ENCODE measurements at regions not wholly inside any gene's neighbourhood (a gene's known extent, or its start where the extent isn't known, plus 50 kb on each side); places are given as distances from the start of the nearest gene placed in this dataset.
"Not testable (repeated sequence)": the region's sequence is repeated elsewhere in the genome, so short reads cannot be mapped to it uniquely, and the experiment has no call there.

DNA sequence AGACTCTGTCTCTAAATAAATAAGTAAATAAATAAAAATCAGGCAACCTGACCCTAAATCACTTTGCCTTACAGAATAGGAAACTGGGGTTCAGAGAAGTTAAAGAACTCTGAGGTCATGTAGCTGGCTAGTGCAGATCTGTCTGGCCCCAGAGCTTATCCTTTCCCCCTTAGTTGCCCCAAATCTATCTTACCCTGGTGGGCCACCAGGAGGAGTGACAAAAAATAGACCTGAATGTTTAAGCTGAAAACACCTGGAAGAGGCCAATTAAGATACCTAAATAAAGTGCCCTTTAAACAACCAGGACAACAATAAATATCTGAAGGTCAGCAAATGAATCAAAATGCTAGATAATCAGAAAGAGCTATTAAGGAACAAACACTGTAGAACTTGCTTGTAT lies 59.7 kb downstream of the TEX35 start:
- DNase-seq: no peak

DNA sequence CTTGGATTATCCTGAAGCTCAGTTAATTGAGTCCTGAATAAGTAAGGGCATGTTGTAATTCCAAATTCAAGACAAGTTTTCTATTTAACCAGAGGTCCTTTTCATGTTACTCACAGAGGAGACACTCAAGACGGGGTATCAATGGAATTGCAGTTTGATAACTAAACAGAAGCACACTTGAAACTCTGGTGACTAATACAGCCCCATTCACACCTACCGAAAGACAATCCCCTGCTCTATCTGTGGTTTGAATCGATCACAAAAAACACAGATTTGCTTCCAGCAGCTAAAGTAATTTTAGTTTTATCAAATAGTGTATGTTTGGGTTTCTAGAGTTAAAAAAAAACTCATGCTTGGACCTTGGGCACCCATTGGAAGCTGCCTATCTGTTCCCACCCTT lies 60.4 kb downstream of the TEX35 start:
- no peak for DNase-seq

DNA sequence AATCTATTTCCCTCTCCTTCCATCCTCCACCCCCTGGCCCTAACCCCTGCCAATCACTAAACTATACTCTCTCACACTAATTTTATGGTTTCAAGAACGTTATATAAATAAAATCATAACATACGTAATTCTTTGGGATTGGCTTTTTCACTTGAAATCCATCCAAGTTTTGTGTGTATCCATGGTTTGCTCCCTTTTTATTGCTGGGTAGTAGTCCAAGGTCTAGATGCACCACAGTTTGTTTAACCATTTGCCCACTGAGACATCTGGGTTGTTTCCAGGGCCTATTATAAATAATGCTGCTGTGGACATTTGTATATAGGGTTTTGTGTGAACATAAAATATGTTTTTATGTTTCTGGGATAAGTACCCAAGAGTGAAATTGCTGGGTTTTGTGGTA lies 61.4 kb downstream of the TEX35 start:
- no peak for DNase-seq

DNA sequence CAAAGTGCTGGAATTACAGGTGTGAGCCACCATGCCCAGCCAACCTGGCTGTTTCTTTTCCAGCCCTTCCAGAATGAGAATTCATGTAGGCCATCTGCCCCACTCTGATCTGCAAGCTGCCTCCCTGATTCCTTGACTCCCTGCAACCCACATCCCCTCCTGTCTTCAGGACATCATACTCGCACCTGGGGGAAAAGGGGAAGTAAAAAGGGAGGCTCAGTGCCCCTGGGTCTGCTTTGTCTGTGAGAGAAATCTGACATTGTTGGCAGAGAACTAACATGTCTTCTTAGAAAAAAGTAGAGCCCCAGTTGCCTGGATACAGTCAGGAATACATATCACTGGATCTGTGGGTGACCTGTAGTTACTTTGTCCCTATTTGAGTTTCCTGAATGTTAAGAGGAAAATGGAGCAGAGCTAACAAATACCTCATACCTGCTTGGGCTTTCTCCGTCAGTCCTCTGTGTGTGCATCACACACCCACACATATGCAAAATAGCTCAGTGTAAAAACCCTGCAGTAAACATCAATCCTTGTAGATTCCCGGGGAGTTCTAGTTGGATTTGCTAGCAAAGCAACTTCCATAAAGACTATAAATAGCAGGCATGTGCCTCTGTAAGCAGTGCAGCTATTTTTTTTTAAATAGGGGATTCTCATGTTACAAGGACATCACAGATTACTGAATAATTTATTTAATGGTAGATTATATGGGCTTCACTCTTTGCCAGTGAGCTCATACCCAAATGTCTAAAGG lies 62.9 kb downstream of the TEX35 start:
- no peak for DNase-seq

DNA sequence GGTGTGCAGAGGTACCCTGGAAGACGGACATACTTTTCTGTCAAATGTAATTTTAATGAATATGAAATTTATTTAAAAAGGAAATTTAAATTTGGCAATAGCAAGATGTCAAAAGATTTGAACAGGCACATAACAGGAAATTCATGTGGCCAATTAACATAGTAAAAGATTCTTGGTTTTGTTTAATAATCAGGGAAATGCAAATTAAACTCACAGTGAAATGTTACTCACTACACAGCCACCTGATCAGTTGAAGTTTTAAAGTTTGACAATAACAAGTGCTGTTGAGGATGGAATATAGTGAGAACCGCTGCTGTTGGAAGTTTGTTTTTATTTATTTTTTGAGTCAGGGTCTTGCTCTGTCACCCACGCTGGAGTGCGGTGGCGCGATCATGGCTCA lies 63.9 kb downstream of the TEX35 start:
- no peak for DNase-seq

DNA sequence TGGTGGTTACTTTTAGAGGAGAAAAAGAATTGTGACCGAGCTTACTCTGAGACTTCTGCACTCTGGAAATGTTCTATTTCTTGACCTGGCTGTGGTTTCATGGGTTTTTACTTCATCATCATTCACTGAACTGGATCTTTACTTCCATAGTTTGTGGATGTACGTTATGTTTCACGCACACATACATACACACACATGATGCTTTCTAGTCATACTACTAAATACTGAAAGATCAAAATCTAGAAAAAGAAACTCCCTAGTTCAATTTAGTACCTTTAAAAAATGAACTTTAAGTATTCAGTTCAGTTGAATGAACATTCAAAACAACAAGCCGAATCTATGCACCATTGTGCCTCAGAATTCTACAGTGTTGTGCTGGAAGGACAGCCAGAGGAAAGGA lies 65.0 kb downstream of the TEX35 start:
- DNase-seq: no peak

DNA sequence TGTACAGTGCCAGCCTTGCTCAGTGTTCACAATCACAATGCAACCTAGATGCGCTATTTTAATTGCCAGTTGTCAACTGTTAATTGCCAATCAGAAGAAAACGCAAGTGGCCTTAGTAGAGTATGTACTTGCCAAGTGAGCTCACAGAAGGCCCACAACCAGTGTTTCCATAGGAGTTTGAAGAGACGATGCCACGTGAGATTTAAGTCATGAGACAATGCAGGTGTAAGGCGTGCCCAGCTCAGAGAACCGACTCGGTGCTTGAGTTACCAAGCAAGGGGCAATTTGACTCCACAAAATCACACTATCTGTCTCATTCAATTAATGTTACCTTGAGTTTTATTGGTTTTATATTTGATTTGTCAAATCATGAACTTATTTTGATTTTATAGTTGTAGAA lies 65.6 kb downstream of the TEX35 start:
- DNase-seq: no peak

DNA sequence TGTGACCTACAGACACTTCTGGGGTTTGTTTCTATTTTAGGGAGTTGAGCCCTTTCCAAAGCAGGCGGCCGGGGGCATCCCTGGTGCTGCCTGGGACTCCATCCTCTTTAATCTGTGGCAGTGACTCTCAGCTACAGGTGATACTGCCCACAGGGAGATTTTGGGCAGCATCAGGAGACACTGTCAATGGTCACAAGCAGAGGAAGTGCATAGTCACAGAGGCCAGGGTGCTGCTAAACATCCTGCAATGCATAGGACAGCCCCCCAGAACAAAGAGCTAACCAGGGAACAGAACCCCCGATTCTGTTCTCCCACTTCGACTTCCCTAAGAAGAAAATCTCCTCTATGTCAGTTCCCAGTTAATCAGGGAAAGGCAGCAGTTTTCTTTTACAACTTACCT lies 66.2 kb downstream of the TEX35 start:
- DNase-seq: no peak

DNA sequence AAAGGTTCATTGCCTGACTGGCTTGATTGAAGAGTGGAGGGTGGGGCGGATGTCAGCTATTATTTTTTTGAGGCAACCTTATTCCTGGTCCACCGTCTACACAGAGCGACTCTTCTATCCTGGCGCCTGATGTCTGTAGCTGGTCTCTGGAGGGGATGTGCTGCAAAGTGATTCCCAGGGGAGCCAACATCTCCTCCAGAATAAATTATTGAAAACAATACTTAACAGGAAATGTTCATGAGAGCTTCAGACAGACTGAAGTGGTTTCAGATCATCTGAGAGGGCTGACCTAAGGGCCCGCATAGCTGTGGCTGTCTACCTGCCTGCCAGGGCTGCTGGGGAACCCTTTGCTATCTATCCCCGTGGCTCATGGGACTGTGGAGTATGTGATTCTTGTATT lies 66.7 kb downstream of the TEX35 start:
- DNase-seq: no peak

DNA sequence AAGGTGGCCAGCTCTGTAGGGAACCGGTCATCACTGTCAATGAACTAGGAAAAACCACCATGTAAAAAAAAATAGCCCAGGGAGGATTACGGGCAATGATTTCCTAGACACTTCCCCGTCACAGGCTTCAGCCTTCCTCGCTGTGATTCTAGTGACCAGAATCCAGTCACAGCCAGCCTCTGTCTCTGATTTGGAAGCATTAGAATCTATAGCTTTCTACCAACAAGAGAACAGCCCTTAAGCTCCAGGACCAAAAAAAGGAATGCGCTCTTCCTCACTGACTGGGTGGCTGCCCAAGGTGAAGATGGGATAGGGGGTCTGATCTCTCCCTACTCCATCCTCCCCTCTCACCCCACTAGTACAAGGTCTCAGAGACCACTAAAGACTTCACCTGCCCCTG lies 67.2 kb downstream of the TEX35 start:
- no peak for DNase-seq

DNA sequence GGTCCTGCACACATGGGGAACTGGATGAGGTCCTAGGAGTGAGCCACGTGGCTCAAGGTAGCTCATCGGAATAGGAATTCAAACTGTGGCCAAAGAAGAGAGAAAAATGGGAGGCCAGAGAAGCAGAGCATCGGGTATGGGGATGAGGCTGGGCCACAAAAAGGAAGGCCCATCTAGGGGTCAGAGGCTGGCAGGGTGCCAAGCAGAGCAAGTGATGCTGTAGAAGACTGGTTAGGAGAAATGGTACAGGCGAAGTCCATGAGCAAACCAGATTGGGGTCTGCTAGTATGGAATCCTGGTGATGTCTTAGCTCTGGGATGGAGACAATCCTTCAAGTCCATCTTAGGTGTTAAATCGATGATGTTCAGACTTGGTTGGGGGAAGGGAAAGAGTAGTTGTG lies 68.0 kb downstream of the TEX35 start:
- DNase-seq: no peak

DNA sequence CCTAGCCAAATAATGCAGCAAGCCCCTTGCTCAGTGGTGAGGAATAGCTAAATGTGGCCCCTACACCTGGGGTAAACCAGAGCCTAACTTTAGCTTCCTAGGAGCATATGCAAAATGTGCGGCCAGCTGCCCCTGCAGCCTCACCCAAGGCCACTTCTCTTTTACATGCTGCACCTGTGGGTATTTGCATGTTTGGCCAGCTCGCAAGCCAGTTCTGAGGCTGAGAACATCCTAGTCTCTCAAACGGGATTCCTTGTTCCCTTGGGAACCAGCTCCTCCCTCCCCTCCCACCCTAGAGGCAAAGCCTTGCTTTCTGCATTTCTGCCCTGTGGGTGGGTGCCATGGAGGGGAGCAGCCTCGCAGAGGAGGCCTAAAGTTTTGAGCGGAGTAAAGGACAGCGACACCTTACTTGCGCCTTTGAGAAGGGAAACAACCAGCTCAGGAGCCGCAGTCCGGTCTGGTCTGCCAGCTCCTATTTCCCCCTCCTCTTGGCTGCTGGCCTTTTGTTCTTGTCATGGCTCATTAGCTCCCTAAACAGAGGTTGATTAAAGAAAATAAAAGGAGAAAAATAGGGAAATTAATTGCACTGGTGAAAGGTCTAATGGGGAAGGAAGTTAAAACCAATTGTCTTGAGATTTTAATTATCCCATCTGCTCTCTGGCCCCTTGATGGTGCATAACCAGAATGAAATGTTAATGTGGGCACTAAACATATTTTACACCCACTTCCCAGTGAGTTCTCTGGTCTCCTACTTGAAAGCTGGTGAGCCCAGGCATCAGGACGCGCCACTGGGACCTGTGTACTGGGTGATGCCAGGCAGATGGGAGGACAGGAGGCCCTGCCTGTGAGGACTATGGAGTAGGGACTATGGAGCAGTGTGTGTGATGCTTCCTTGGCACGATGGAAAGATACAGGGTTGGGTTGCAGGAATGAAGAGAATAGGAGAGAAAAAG lies 68.7 kb downstream of the TEX35 start:
- no peak for DNase-seq

DNA sequence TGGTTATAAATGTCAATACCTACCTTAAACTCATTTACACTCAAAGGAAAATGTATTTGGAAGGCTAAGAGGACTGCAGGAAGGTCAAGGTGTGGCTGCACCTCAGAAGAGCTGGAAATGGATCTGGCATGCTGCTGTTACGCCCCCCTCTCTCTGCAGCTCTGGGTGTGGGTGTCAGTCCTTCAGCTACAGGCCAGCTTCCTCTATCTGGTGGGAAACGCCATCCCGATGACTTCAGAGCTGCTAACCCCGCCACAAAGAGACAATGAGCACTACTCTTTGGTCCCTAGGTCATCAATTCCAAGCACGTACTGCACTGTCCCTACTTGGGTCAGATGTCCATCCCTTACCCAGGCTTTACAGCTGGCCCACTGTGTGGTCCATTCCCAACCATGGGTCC lies 74.2 kb downstream of the TEX35 start:
- no peak for DNase-seq

DNA sequence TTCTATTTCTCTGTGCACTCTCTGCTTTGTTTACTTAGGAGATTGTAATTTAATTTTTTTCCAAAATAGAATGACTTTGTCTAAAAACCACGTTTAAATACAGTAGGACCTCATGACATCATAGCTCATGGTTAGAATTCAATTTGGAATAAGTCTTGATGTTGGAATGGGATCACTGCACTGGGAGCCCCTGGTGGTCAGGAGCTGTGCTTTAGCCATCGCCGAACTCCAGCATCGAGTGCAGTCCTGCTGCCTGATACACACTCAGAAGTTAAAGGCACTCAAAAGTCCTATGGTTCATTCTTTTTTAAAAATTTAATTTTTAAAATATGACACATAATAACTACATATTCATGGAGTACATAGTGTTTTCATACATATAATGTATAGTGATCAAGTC lies 75.1 kb downstream of the TEX35 start:
- no peak for DNase-seq

DNA sequence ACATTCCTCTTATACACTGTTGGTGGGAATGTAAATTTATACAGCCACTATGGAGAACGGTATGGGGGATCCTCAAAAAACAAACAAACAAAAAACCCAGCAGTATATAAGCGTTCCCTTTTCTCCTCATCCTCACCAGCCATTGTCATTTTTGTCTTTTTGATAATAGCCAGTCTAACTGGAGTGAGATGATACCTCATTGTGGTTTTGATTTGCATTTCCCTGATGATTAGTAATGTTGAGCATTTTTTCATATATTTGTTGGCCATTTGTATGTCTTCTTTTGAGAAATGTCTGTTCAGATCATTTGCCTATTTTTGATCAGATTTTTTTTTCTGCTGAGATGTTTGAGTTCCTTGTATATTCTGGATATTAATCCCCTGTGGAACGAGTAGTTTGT lies 76.1 kb downstream of the TEX35 start:
- DNase-seq: not testable (repeated sequence)

DNA sequence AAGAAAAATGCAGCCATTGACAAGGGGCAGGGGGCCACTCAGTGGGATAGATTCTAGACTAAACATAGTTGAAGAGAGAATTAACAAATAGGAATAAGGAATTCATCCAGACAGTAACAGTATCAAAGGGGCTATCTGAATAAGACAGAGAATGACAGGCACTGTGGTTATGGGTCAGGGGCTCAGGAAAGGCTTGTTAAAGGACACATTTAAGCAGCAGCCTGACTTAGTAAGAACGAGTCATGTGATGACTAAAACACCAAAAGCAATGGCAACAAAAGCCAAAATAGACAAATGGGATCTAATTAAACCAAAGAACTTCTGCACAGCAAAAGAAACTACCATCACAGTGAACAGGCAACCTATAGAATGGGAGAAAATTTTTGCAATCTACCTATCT lies 78.9 kb downstream of the TEX35 start:
- peak; percentile 64 for DNase-seq

DNA sequence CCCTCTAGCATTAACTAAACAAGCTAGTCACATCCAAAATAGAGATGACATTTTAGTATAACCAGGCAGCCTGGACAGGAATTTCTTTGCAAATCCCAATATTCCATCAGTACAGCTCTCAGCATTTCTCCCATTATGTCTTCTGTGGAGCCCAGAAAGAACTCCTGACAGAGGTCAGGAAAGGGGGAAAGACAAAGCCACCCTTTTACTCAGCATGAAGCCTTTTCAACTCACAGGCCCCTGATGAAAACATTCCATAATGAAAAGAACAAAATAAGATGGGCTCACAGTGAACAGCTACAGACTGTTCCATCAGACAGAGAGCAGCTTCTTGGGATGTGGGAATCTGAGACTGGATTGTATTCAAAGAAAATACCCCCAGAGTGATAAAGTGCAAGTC lies 80.6 kb downstream of the TEX35 start:
- DNase-seq: no peak

DNA sequence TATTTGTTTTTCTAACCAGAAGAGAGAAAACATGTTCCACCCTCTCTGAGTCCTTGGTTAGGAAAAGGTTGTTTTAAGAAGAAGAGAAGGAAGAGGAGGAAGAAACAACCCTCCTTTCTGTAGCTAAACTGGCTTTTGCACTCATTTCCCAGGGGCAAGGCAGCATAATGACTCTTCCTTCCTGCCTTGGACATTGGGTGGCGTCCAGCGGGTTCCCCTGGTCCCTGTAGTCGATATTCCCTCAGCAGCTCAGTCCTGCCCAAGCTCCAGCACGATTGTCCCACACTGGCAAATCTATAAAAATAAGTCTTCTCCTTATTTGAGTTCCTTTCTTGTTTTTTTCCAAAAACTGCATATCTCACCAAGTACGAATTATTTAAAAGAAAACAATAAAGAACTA lies 81.2 kb downstream of the TEX35 start:
- DNase-seq: no peak

DNA sequence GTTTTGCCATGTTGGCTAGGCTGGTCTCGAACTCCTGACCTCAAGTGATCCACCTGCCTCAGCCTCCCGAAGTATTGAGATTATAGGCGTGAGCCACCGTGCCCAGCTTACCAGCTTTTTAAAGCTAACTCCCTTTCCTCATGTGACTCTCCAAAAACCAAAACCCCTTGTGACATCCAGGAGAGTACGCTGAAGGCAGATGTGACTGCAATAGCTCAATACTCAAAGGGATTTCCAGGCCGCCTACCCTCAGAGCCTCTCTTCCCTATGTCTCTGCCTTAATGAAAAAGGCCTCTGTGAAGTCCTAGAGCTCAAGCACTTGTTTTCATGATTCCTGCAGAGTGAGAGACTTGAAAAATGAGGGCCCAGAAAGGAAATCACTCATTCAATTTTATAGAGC lies 82.6 kb downstream of the TEX35 start:
- no peak for DNase-seq

DNA sequence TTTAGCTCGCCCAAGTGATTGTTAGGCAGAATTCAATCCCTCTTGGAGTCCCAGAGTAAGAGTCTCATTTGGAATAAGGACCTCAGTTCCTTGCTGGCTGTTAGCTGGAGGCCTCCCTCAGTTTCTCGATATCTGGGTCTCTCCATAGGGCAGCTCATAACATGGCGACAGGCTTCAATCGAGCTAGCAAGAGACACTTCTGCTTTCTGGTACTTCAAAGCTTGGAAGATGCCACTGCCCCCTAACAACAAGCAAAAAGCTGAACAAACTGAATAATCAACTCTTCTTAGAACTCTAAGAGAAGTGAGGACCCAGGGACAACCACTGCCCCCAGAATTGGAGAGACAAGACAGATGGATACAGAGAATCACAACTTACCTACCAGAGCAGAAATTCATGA lies 86.2 kb downstream of the TEX35 start:
- DNase-seq: no peak

DNA sequence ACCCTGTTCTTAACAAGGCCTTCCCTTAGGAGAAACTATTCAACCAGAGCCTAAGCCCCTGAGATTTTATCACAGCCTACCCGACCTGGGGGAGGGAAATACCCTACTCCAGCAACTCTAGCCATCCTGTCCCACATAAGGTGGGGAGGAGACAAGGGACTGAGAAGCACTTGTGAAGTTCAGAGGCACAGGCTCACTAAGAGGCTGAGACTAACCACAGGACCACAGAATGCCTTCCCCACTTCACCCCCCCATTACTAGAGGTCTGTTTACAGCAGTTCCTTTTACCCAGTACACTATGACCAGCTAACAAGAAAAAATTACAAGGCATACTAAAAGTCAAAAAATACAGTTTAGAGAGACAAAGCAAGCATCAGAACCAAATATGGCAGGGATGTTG lies 86.8 kb downstream of the TEX35 start:
- no peak for DNase-seq

DNA sequence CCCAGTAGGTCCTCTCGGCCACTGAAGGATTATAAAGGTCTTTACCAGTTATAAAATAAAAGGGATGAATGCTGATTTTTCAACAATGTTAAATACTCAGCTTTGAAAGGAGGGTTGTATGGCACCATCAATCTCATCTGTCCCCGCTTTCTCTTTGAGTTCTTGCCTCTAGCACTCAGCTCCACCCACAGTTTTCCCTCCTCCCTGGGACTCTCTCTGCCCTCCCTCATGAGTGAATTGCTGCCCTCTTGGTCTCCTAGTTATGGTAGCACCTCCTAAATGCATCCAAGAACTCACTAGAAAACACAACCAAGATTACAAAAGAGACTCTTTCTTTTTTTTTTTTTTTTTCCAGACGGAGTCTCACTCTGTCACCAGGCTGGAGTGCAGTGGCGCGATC lies 91.0 kb downstream of the TEX35 start:
- no peak for DNase-seq

DNA sequence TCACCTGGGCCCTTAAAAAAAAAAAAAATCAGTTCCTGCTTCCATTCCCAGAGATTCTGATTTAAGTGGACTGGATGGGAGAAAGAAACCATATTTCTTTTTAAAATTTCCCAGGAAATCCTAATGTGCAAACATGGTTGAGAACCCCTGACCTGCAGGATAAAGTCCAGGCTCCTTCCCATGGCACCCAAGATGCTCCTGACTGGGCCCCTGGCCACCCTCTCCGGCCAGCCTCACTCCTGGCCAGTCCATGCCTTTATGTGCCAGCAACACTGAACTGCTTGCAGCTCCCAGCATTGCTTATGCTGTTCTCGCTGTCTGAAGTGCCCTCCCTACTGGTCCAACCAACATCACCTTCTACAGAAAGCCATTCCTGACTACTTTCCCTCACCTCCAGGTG lies 93.9 kb downstream of the TEX35 start:
- DNase-seq: no peak

DNA sequence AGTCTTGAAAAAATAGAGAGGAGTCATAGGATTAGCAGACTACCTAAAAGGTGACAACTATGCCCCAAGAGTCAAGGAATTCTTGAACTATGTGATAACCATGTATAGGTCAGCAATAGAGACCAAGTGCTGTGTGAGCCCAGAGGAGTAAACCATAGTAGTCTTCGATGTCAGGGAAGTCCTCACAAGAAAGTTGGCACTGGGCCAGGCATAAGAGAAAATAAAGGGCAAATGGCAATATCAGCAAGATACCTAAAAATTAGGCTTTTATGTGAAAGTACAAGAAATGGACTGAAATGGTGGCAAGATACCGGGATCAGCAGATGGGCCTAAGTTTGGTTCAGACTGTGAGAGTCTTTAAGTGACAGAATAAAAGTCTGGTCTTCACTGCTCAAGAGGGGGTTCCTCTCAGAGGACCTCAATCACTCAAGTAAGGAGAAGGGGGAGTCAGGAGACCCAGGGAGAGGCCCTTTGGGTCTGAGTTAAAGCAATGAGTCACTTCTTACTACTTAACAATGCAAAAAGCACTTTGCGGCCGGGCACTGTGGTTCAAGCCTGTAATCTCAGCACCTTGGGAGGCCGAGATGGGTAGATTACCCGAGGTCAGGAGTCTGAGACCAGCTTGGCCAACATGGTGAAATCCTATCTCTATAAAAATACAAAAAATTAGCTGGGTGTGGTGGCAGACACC lies 95.0 kb downstream of the TEX35 start:
- DNase-seq: no peak

All from fibroblast of skin of right biceps (primary cell).